Thyroid gland (tissue), 4 donors: ENCODE measurements at regions not wholly inside any gene's neighbourhood (a gene's known extent, or its start where the extent isn't known, plus 50 kb on each side); places are given as distances from the start of the nearest gene placed in this dataset.

Source experiments
- DNase-seq, 2 donors: peaks; one replicate each; pipeline ENCODE4 v3.0.0-alpha.2; 2019
- H3K27ac ChIP-seq, 3 donors: fragments of 200-600 bp; sonication (generic); 1 replicate in 2 of 3; 2 replicates in 1 of 3; pipeline ENCODE4 v1.5.1; 2016 to 2019; ENCODE audit warnings: mild to moderate bottlenecking in 1 of 3, moderate library complexity in 1 of 3
- H3K27me3 ChIP-seq: fragments of 200-600 bp; sonication (generic); one replicate; pipeline ENCODE4 v1.5.1; 2019
- H3K36me3 ChIP-seq, 2 donors: fragments of 200-600 bp; sonication (generic); one replicate each; pipeline ENCODE4 v1.5.1; 2016 to 2019
- H3K4me1 ChIP-seq, 2 donors: fragments of 200-600 bp; sonication (generic); one replicate each; pipeline ENCODE4 v1.5.1; 2017 to 2019
- H3K4me3 ChIP-seq, 3 donors: fragments of 200-600 bp; sonication (generic); replicated peaks in 1 of 3; 1 replicate in 2 of 3; 2 replicates in 1 of 3; pipeline ENCODE4 v1.5.1; 2016; ENCODE audit warnings: mild to moderate bottlenecking in 1 of 3
- H3K9me3 ChIP-seq: fragments of 200-600 bp; sonication (generic); one replicate; pipeline ENCODE4 v1.5.1; 2017
- POLR2A ChIP-seq, 2 donors: fragments of 450-650 bp; IDR thresholded peaks; one replicate each; pipeline ENCODE4 v1.6.1; 2017; ENCODE audit warnings: antibody characterized with exemption in 2 of 2, mild to moderate bottlenecking in 2 of 2, moderate library complexity in 1 of 2
- WGBS, 2 donors: methylation state at CpG; one replicate each; pipeline ENCODE4 v1.1.5; 2017; 5-methylcytosine and 5-hydroxymethylcytosine counted together
- intact Hi-C: fragments of 100-400 bp; cut with DNase I; formaldehyde crosslinking; loops from one replicate; pipeline ENCODE4 v1.15.1; 2023
- TF ChIP-seq, protein P1 (sequence below), 6 experiments: fragments of 200-600 bp in 3 of 6; fragments of 450-650 bp in 3 of 6; sonication (generic) in 3 of 6; IDR thresholded peaks; one replicate each; pipeline ENCODE4 v1.5.1; 2016 to 2019; ENCODE audit warnings: antibody characterized with exemption in 6 of 6, mild to moderate bottlenecking in 2 of 6, inconsistent platforms in 1 of 6, moderate library complexity in 1 of 6

DNA sequence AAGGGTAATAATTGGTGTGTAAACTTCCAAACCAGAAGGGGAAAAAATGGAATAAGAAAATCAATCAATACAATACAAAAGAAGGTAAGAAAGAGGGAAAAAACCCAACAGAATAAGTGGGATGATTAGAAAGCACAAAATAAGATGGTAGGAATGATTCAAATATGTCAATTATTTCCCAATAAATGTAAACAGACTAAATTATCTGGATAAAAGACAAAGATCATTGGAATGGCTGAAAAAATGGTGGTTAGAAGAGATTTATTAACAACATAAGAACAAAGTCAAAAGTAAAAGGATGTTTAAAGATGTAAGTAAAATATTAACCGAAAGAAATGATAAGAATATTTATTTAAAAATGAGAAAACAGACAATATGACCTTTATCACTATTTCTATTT lies 103.5 kb upstream of the YWHAQ start:
- Histone ChIP-seq H3K9me3 (no peaks in the 10 kb centered on the region), H3K36me3 (no peaks in the 10 kb centered on the region), H3K4me1 (peaks cover 0 to 6% of the 10 kb centered on the region in 2 donors), H3K27ac (no peak overlapping the region), H3K4me3 (no peak overlapping the region), H3K27me3 (no peaks in the 10 kb centered on the region)
- no peak for TF ChIP-seq POLR2A (IDR thresholded peaks at IDR 0.05)
- TF ChIP-seq, protein P1, sequence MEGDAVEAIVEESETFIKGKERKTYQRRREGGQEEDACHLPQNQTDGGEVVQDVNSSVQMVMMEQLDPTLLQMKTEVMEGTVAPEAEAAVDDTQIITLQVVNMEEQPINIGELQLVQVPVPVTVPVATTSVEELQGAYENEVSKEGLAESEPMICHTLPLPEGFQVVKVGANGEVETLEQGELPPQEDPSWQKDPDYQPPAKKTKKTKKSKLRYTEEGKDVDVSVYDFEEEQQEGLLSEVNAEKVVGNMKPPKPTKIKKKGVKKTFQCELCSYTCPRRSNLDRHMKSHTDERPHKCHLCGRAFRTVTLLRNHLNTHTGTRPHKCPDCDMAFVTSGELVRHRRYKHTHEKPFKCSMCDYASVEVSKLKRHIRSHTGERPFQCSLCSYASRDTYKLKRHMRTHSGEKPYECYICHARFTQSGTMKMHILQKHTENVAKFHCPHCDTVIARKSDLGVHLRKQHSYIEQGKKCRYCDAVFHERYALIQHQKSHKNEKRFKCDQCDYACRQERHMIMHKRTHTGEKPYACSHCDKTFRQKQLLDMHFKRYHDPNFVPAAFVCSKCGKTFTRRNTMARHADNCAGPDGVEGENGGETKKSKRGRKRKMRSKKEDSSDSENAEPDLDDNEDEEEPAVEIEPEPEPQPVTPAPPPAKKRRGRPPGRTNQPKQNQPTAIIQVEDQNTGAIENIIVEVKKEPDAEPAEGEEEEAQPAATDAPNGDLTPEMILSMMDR (IDR thresholded peaks at IDR 0.05) = no peak
- DNase-seq = no peak
- 93 to 98% methylated on average over 1 of the region's 1 CpG for WGBS, 2 donors
- intact Hi-C loops = no loop called here

DNA sequence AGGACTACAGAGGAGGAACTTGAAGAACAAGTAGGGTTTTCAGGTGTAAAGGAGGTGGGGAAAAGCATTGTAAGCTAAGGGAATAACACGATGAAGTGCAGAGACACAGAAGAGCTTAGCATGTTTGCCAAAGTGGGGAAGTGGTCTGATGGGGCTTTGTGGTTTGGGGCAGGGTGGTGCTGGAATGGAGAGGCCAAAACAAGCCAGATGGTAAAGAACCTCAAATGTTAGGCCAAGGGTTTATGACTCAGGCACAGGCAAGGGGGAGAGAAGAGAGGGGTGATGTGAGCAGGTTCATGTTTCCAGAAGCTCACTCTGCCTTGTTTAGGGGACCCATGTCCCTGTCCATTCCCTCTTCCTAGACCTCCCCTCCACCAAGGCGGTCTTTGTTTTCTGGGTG lies 104.5 kb upstream of the YWHAQ start:
- no peak for DNase-seq
- H3K4me1 ChIP-seq = peaks cover 0 to 6% of the 10 kb centered on the region in 2 donors
- H3K4me3 ChIP-seq = no peak overlapping the region
- intact Hi-C loops = no loop called here
- H3K27ac ChIP-seq = no peak overlapping the region
- TF ChIP-seq, protein P1 (IDR thresholded peaks at IDR 0.05) = no peak
- no peak for TF ChIP-seq POLR2A (IDR thresholded peaks at IDR 0.05)
- no peaks in the 10 kb centered on the region for H3K27me3 ChIP-seq
- 84 to 91% methylated on average over 2 of the region's 2 CpGs for WGBS, 2 donors
- no peaks in the 10 kb centered on the region for H3K36me3 ChIP-seq
- H3K9me3 ChIP-seq = no peaks in the 10 kb centered on the region

DNA sequence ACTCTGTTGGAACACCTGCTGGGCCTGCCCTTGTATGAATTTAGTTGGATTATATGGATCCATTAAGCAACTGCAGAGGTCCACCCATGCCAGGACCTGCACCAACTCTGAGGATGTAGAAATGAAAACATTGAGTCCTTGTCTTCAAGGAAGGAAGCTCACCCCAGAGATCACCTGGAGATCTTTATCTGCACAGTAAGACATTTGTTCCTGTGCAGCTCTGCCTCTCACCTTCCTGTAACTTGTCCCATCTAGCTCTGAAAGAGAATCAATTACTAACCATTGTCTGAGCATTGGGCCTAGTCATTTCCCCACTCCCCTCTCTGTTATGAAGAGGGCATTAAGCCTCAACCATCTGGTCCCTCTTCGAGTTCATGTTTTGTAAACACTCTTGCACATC lies 105.2 kb upstream of the YWHAQ start:
- no peak overlapping the region for H3K4me3 ChIP-seq
- 67 to 82% methylated on average over 1 of the region's 1 CpG for WGBS, 2 donors
- no peaks in the 10 kb centered on the region for H3K36me3 ChIP-seq
- TF ChIP-seq POLR2A (IDR thresholded peaks at IDR 0.05) = no peak
- TF ChIP-seq, protein P1 (IDR thresholded peaks at IDR 0.05) = no peak
- no peak for DNase-seq
- H3K27ac ChIP-seq = no peak overlapping the region
- intact Hi-C loops = no loop called here
- H3K4me1 ChIP-seq = peaks cover 0 to 6% of the 10 kb centered on the region in 2 donors
- H3K27me3 ChIP-seq = no peaks in the 10 kb centered on the region
- no peaks in the 10 kb centered on the region for H3K9me3 ChIP-seq

DNA sequence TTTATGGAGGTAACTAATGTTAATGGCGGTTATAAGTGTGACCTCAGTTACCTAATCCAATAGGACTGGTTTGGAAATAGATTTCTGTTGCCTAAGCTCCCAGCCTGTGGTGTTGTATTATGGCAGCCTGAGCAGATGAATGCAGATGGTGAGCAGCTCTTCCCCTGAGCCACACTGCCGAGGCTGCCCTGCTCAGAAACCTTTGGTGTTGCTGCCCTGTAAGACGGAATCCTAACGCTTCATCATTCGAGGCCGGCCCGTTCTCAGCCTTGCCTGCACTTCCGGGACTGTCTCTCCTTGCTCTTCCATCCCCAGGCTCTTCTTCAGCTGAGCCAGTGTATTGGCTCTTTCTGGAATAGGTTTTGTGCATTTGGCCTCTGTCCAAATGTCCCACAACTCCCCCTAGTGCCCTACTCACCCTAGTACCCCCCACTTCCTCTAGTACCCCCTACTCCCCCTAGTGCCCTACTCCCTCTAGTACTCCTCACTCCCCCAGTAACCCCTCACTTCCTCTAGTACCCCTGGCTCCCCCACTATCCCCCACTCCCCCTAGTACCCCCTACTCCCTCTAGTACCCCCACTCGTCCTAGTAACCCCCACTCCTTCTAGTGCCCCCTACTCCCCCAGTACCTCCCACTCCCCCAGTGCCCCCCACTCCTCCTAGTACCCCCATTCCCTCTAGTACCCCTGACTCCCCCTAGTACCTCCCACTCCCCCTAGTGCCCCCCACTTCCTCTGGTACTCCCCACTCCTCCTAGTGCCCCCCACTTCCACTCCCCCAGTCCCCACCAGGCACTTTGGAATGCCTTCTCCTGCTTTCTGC lies 106.0 kb upstream of the TAF1B start:
- Histone ChIP-seq H3K4me3 (no peak overlapping the region), H3K27me3 (no peaks in the 10 kb centered on the region), H3K9me3 (no peaks in the 10 kb centered on the region), H3K27ac (no peak overlapping the region), H3K4me1 (peaks cover 0 to 6% of the 10 kb centered on the region in 2 donors), H3K36me3 (no peaks in the 10 kb centered on the region)
- WGBS, 2 donors = 75 to 76% methylated on average over 8 of the region's 9 CpGs
- no peak for DNase-seq
- intact Hi-C loops = no loop called here
- TF ChIP-seq, protein P1 (IDR thresholded peaks at IDR 0.05) = no peak
- no peak for TF ChIP-seq POLR2A (IDR thresholded peaks at IDR 0.05)

DNA sequence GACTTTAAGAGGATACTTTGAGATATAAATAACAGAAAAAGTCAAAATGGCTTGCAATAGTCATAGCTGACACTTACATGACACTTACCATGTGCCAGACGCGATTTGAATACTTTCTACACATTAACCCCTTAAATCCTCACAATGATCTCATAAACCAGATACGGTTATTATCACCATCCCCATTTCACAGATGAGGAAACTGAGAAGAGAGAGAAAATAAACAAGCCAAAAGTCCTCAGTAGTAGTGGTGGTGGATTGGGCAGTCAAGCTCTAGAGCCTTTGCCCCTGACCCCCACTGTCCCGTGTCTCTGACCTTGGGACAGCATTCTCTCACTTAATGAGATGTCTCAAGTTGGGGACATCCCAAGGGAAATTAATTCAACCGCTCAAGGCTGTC lies 105.2 kb upstream of the TAF1B start:
- WGBS, 2 donors = 78 to 84% methylated on average over 5 of the region's 5 CpGs
- no peak overlapping the region for H3K27ac ChIP-seq
- no peaks in the 10 kb centered on the region for H3K9me3 ChIP-seq
- TF ChIP-seq POLR2A (IDR thresholded peaks at IDR 0.05) = no peak
- TF ChIP-seq, protein P1 (IDR thresholded peaks at IDR 0.05) = no peak
- H3K27me3 ChIP-seq = no peaks in the 10 kb centered on the region
- no peak overlapping the region for H3K4me3 ChIP-seq
- no peak for DNase-seq
- no peaks in the 10 kb centered on the region for H3K36me3 ChIP-seq
- intact Hi-C loops = no loop called here
- H3K4me1 ChIP-seq = peaks cover 0 to 6% of the 10 kb centered on the region in 2 donors
